ENCODE measurements at regions not wholly inside any gene's neighbourhood (a gene's known extent, or its start where the extent isn't known, plus 50 kb on each side); places are given as distances from the start of the nearest gene placed in this dataset.

DNA sequence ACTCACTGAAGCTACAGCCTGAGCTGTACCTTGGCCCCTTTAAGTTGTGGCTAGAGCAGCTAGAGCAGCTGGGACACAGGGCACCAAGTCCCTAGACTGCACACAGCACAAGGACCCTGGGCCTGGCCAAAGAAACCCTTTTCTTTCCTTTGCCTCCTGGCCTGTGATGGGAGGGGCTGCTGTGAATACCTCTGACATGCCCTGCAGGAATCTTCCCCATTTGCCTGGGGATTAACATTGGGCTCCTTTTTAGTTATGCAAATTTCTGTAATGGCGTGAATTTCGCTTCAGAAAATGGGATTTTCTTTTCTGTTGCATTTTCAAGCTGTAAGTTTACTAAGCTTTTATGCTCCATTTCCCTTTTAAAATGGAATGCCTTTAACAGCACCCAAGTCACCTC, 611.2 kb upstream of the ARPP21 start:
- WGBS (ENCODE audit: insufficient coverage), result no CpG with 5 or more reads among the region's 2 CpGs
- H3K27me3 ChIP-seq (ENCODE audit: control insufficient read depth, insufficient read depth, low read length), result no peaks in the 10 kb centered on the region
- no peaks in the 10 kb centered on the region for H3K36me3 ChIP-seq (ENCODE audit: control insufficient read depth, insufficient read depth, low read length)
- no peaks in the 10 kb centered on the region for H3K4me1 ChIP-seq (ENCODE audit: control insufficient read depth, insufficient read depth, low read length)
- DNase-seq (ENCODE audit: low read depth in 4 of 6, low spot score in 6 of 6), result no peak
- H3K4me3 ChIP-seq (ENCODE audit: low read depth, low read length), result no peak overlapping the region
- H3K27ac ChIP-seq (ENCODE audit: low read depth, low read length), result no peak overlapping the region
- H3K9me3 ChIP-seq (ENCODE audit: control insufficient read depth, insufficient read depth, low read length), result peaks cover 1% of the 10 kb centered on the region

DNA sequence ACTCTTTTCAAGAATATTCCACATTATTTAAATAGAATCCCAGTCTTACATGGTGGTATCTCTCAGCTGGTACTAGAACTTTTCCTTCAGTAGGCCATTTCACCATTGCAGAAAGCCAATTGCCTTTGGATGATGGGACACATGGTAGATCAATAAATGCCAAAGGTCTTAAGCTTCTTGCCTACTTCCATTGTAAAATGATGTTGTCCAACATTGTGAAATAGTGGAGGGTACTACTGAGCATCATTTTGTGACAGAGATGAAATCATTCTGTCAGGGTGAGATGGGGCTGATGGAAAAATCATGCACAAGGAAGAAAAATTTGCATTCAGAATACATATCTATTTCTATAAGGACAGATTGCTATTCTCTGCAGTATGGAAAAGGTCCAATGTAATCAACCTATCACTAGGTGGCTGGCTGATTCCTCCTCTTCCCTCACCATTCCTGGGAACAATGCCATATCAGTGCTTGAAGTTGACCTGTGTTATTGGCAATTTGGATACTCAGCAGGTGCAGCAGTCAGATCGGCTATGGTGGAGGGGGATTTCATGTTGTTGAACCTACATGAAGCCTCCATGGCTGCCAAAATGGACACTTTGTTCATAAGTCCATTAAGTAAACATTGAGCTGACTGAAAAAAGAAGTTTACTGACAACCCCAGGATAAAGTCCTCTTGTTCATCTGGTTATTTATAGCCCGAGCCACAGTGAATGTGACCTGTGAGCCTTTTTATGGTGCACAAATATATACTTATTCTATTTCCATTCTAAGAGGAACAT, 596.9 kb upstream of the ARPP21 start:
- WGBS (ENCODE audit: insufficient coverage), result 40% methylated on average over 1 of the region's 2 CpGs
- no peak overlapping the region for H3K27ac ChIP-seq (ENCODE audit: low read depth, low read length)
- no peaks in the 10 kb centered on the region for H3K27me3 ChIP-seq (ENCODE audit: control insufficient read depth, insufficient read depth, low read length)
- H3K36me3 ChIP-seq (ENCODE audit: control insufficient read depth, insufficient read depth, low read length), result no peaks in the 10 kb centered on the region
- no peak overlapping the region for H3K4me3 ChIP-seq (ENCODE audit: low read depth, low read length)
- H3K4me1 ChIP-seq (ENCODE audit: control insufficient read depth, insufficient read depth, low read length), result no peaks in the 10 kb centered on the region
- H3K9me3 ChIP-seq (ENCODE audit: control insufficient read depth, insufficient read depth, low read length), result no peaks in the 10 kb centered on the region
- DNase-seq (ENCODE audit: low read depth in 4 of 6, low spot score in 6 of 6), result peak in 1 of 6 donors; percentile 11

DNA sequence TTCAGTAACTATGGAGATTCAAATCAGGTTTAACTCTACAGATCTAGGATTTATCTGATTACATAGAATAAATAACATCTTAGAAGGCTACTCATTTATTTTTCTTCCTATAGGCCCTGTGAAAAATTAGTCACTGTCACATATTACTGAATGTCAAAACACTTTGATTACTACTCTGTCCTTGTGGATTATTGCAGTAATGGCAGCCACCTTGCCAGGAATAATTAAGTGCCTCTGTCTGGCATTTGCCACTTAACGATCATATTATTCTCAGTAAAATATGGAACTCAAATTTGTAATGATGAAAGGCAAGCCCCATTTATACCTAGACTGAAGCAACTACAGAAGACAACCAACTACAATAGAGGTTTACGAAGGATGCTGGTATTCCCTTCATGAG, 596.3 kb upstream of the ARPP21 start:
- Histone ChIP-seq H3K27me3 (ENCODE audit: control insufficient read depth, insufficient read depth, low read length) (no peaks in the 10 kb centered on the region), H3K36me3 (ENCODE audit: control insufficient read depth, insufficient read depth, low read length) (no peaks in the 10 kb centered on the region), H3K27ac (ENCODE audit: low read depth, low read length) (no peak overlapping the region), H3K9me3 (ENCODE audit: control insufficient read depth, insufficient read depth, low read length) (no peaks in the 10 kb centered on the region), H3K4me1 (ENCODE audit: control insufficient read depth, insufficient read depth, low read length) (no peaks in the 10 kb centered on the region), H3K4me3 (ENCODE audit: low read depth, low read length) (no peak overlapping the region)
- no peak for DNase-seq (ENCODE audit: low read depth in 4 of 6, low spot score in 6 of 6)
- no CpG with 5 or more reads among the region's 2 CpGs for WGBS (ENCODE audit: insufficient coverage)

DNA sequence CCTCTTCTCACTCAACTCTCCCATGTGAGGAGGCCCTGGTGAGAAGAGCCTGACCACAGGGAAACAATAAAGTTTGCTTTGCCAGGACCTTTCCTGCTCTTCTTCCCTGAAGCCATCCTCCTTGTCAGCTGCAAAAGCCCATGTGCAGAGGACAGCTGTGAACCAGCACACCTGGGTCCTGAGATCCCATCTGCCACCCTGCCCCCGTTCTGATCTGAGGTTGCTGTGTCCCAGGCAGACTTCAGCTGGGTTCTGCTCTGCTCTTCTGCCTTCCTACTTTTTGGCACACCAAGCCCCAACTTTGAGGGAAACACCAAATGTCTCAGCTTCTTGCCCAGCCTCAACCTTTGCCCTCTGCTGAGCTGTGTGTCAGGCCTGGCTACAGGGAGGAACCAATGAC, 595.1 kb upstream of the ARPP21 start:
- Histone ChIP-seq H3K27me3 (ENCODE audit: control insufficient read depth, insufficient read depth, low read length) (no peaks in the 10 kb centered on the region), H3K27ac (ENCODE audit: low read depth, low read length) (no peak overlapping the region), H3K9me3 (ENCODE audit: control insufficient read depth, insufficient read depth, low read length) (no peaks in the 10 kb centered on the region), H3K4me1 (ENCODE audit: control insufficient read depth, insufficient read depth, low read length) (no peaks in the 10 kb centered on the region), H3K4me3 (ENCODE audit: low read depth, low read length) (no peak overlapping the region), H3K36me3 (ENCODE audit: control insufficient read depth, insufficient read depth, low read length) (no peaks in the 10 kb centered on the region)
- WGBS (ENCODE audit: insufficient coverage), result 100% methylated on average over 1 of the region's 1 CpG
- DNase-seq (ENCODE audit: low read depth in 4 of 6, low spot score in 6 of 6), result no peak

GRCh38 chr3:35045118-35045517, 594.2 kb upstream of the ARPP21 start:
- no peak for DNase-seq (ENCODE audit: low read depth in 4 of 6, low spot score in 6 of 6)
- 100% methylated on average over 1 of the region's 2 CpGs for WGBS (ENCODE audit: insufficient coverage)
- no peaks in the 10 kb centered on the region for H3K4me1 ChIP-seq (ENCODE audit: control insufficient read depth, insufficient read depth, low read length)
- H3K36me3 ChIP-seq (ENCODE audit: control insufficient read depth, insufficient read depth, low read length), result no peaks in the 10 kb centered on the region
- H3K27ac ChIP-seq (ENCODE audit: low read depth, low read length), result no peak overlapping the region
- no peak overlapping the region for H3K4me3 ChIP-seq (ENCODE audit: low read depth, low read length)
- no peaks in the 10 kb centered on the region for H3K27me3 ChIP-seq (ENCODE audit: control insufficient read depth, insufficient read depth, low read length)
- H3K9me3 ChIP-seq (ENCODE audit: control insufficient read depth, insufficient read depth, low read length), result no peaks in the 10 kb centered on the region

DNA sequence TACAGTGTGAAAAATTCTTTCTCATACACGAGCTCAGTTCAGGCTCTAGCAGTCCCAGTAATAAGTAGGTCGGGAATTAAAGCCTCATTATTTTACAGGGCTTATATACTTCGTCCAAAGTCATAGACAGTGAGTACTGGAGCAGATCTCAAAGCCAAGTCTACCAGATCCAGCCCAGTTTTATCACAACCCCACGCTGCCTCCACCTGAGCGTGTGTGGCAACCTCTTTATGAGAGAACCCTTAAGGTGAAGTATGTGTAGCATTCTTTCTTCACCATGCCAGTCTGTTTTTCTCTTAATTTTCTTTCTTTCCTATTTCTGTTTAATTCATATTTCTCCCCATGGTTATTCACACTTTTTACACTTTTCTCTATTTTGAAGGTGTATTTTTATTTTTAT, 574.6 kb upstream of the ARPP21 start:
- no peaks in the 10 kb centered on the region for H3K36me3 ChIP-seq (ENCODE audit: control insufficient read depth, insufficient read depth, low read length)
- H3K4me1 ChIP-seq (ENCODE audit: control insufficient read depth, insufficient read depth, low read length), result no peaks in the 10 kb centered on the region
- no CpG with 5 or more reads among the region's 5 CpGs for WGBS (ENCODE audit: insufficient coverage)
- H3K27me3 ChIP-seq (ENCODE audit: control insufficient read depth, insufficient read depth, low read length), result no peaks in the 10 kb centered on the region
- no peak overlapping the region for H3K4me3 ChIP-seq (ENCODE audit: low read depth, low read length)
- H3K27ac ChIP-seq (ENCODE audit: low read depth, low read length), result no peak overlapping the region
- no peaks in the 10 kb centered on the region for H3K9me3 ChIP-seq (ENCODE audit: control insufficient read depth, insufficient read depth, low read length)
- no peak for DNase-seq (ENCODE audit: low read depth in 4 of 6, low spot score in 6 of 6)

GRCh38 chr3:35065891-35066290, 573.4 kb upstream of the ARPP21 start:
- Histone ChIP-seq H3K27ac (ENCODE audit: low read depth, low read length) (no peak overlapping the region), H3K36me3 (ENCODE audit: control insufficient read depth, insufficient read depth, low read length) (no peaks in the 10 kb centered on the region), H3K9me3 (ENCODE audit: control insufficient read depth, insufficient read depth, low read length) (no peaks in the 10 kb centered on the region), H3K4me3 (ENCODE audit: low read depth, low read length) (no peak overlapping the region), H3K4me1 (ENCODE audit: control insufficient read depth, insufficient read depth, low read length) (no peaks in the 10 kb centered on the region), H3K27me3 (ENCODE audit: control insufficient read depth, insufficient read depth, low read length) (no peaks in the 10 kb centered on the region)
- DNase-seq (ENCODE audit: low read depth in 4 of 6, low spot score in 6 of 6), result no peak
- 78% methylated on average over 1 of the region's 1 CpG for WGBS (ENCODE audit: insufficient coverage)

- Histone ChIP-seq H3K27ac (ENCODE audit: low read depth, low read length) (no peak overlapping the region), H3K4me3 (ENCODE audit: low read depth, low read length) (no peak overlapping the region), H3K36me3 (ENCODE audit: control insufficient read depth, insufficient read depth, low read length) (no peaks in the 10 kb centered on the region), H3K4me1 (ENCODE audit: control insufficient read depth, insufficient read depth, low read length) (no peaks in the 10 kb centered on the region), H3K9me3 (ENCODE audit: control insufficient read depth, insufficient read depth, low read length) (no peaks in the 10 kb centered on the region), H3K27me3 (ENCODE audit: control insufficient read depth, insufficient read depth, low read length) (no peaks in the 10 kb centered on the region)
- no peak for DNase-seq (ENCODE audit: low read depth in 4 of 6, low spot score in 6 of 6)
- WGBS (ENCODE audit: insufficient coverage), result no CpG with 5 or more reads among the region's 7 CpGs
Measured at GRCh38 chr3:35067750-35068149, 571.6 kb upstream of the ARPP21 start.

DNA sequence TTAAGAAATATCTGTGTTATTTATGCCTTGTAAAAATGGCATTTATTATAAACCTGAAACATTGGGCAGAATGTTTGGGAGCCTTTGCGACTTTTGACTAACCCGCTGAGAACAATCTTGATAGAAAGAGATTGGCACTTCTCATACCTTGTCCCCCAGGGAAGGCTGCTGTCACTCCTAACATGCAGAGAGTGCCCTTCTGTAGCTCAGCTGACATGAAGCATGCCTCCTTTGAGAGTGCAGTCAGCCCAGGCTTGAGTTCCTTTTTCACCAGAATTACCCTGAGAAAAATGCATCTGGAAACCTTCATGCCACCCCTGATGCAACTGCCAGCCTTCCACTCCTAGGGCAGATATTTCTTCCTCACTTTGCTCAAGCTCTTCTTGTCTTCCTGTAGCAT, 569.2 kb upstream of the ARPP21 start:
- no peak overlapping the region for H3K4me3 ChIP-seq (ENCODE audit: low read depth, low read length)
- H3K36me3 ChIP-seq (ENCODE audit: control insufficient read depth, insufficient read depth, low read length), result no peaks in the 10 kb centered on the region
- no peaks in the 10 kb centered on the region for H3K4me1 ChIP-seq (ENCODE audit: control insufficient read depth, insufficient read depth, low read length)
- H3K27me3 ChIP-seq (ENCODE audit: control insufficient read depth, insufficient read depth, low read length), result no peaks in the 10 kb centered on the region
- no peaks in the 10 kb centered on the region for H3K9me3 ChIP-seq (ENCODE audit: control insufficient read depth, insufficient read depth, low read length)
- DNase-seq (ENCODE audit: low read depth in 4 of 6, low spot score in 6 of 6), result no peak
- no peak overlapping the region for H3K27ac ChIP-seq (ENCODE audit: low read depth, low read length)
- 83% methylated on average over 2 of the region's 2 CpGs for WGBS (ENCODE audit: insufficient coverage)

DNA sequence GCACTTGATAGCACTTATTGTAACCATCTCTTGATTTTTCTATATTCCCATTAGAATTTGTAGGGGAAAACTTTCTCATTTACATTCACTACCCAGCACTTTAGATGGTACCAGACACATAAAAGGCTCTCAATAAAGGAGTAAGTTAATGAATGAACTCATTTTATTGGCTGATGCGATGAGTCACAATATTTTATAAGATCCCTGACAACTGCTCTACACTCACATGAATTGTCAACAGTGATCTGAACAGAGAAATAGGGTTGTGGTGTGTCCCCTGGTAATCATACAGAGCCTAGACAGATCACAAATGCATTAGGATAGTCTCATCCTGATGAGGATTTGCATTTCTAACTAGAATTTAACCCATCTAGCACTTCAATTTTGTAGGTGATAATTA, 567.6 kb upstream of the ARPP21 start:
- H3K27ac ChIP-seq (ENCODE audit: low read depth, low read length), result no peak overlapping the region
- peak in 1 of 6 donors; percentile 9 for DNase-seq (ENCODE audit: low read depth in 4 of 6, low spot score in 6 of 6)
- H3K4me1 ChIP-seq (ENCODE audit: control insufficient read depth, insufficient read depth, low read length), result no peaks in the 10 kb centered on the region
- H3K9me3 ChIP-seq (ENCODE audit: control insufficient read depth, insufficient read depth, low read length), result no peaks in the 10 kb centered on the region
- H3K4me3 ChIP-seq (ENCODE audit: low read depth, low read length), result no peak overlapping the region
- no CpG with 5 or more reads among the region's 1 CpG for WGBS (ENCODE audit: insufficient coverage)
- H3K27me3 ChIP-seq (ENCODE audit: control insufficient read depth, insufficient read depth, low read length), result no peaks in the 10 kb centered on the region
- no peaks in the 10 kb centered on the region for H3K36me3 ChIP-seq (ENCODE audit: control insufficient read depth, insufficient read depth, low read length)

Measured in spinal cord (tissue), 9 donors.